ENCODE measurements at regions not wholly inside any gene's neighbourhood (a gene's known extent, or its start where the extent isn't known, plus 50 kb on each side); places are given as distances from the start of the nearest gene placed in this dataset.
A peak's percentile ranks its signal among the peaks of the same experiment; 100 is the strongest.
"Not testable (repeated sequence)": the region's sequence is repeated elsewhere in the genome, so short reads cannot be mapped to it uniquely, and the experiment has no call there.

DNA sequence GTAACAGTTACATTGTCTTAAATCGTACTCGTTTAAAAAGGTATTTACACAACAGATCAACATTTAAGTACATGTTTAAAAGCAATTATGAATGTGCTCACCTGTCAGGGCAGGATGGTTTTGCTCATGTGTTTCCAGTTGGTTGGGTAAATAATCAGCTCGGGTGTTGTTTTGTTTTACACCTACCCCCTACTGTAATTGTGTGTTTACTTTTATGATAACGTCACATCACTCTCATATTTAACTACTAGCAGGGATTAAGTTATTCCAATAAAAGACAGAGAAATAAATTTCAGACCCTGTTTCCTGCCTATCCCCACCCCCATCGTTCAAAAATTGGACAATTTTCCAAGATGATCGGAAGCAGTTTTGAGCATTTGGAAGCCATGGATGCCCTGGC, 390.2 kb downstream of the SEC14L1 start:
- DNase-seq (ENCODE audit: extremely low read depth in 1 of 2, low read depth in 1 of 2): no peak

DNA sequence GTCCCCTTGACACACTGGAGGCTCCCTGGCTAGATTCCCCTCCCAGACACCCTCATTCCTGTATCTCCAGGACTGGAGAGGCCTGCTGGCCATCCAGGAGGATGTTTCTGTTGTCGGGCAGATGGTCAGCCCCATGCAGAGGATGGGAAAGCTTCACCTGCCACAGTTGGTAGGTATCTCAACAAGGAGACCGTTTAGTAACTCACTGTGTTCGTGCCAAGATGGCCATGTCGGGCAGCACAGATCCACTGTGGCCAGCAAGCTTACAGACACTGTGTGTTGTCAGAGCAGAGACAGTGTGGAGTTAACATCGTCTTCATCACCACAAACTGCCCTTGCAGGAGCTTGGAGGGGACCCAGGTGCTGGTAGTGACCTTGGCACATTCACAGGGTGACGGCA, 390.9 kb downstream of the SEC14L1 start:
- no peak for DNase-seq (ENCODE audit: extremely low read depth in 1 of 2, low read depth in 1 of 2)

DNA sequence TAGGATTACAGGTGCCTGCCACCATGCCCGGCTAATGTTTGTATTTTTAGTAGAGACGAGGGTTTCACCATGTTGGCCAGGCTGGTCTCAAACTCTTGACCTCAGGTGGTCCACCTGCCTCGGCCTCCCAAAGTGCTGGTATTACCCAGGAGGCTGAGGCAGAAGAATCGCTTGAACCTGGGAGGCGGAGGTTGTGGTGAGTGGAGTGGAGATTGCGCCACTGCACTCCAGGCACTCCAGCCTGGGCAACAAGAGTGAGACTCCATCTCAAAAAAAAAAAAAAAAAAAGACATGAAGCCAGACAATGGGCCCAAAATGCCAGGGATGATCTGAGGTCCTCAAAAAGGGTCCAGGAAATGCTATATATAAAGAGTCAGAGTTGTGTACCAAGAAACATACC, 392.9 kb downstream of the SEC14L1 start:
- DNase-seq (ENCODE audit: extremely low read depth in 1 of 2, low read depth in 1 of 2): not testable (repeated sequence)

DNA sequence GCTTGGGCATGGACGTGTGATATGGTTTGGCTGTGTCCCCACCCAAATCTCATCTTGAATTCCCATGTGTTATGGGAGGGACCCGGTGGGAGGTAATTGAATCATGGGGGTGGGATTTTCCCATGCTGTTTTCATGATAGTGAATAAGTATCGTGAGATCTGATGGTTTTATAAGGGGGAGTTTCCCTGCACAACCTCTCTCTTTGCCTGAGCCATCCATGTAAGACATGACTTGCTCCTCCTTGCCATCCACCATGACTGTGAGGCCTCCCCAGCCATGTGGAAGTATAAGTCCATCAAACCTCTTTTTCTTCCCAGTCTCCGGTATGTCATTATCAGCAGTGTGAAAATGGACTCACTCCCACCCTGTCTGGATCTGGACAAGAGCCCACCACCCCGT, 393.4 kb downstream of the SEC14L1 start:
- DNase-seq (ENCODE audit: extremely low read depth in 1 of 2, low read depth in 1 of 2): no peak

DNA sequence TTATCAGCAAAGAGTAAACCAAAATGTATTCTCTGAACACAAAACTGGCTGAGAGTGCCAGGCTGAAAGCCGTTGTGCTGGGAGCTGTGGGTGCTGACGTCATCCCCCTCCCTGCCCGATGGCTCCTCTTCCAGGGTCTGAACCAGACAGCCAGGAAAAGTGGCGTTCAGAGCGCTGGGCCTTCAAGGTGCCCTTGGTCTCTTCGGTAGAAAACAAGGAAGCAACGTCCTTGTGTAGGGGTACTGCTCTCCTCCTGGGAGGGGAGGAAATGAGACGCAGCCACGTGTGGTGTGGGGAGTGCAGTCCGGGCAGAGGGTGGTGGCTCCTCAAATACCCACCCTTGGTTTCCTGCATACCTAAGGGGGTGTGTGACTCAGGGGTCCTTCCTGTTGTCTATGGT, 394.7 kb downstream of the SEC14L1 start:
- DNase-seq (ENCODE audit: extremely low read depth in 1 of 2, low read depth in 1 of 2): no peak

DNA sequence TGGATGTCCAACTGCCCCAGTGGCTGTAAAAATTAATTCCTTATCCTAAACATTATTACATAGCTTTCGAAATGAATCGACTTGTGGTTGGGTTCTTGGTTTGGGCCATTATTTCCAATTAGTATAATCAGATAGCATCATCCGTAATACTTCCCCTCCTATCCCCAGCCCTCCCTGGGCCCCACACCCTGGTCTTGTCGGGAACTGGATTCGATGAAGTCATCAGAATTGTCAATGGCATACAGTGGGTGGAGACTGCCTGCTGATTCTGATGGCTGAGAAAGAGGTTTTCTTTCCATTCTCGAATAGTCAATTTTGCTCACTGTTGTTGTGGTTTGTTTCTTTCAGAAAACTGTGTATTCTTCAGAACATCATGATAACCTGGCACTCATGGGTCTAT, 395.1 kb downstream of the SEC14L1 start:
- no peak for DNase-seq (ENCODE audit: extremely low read depth in 1 of 2, low read depth in 1 of 2)

DNA sequence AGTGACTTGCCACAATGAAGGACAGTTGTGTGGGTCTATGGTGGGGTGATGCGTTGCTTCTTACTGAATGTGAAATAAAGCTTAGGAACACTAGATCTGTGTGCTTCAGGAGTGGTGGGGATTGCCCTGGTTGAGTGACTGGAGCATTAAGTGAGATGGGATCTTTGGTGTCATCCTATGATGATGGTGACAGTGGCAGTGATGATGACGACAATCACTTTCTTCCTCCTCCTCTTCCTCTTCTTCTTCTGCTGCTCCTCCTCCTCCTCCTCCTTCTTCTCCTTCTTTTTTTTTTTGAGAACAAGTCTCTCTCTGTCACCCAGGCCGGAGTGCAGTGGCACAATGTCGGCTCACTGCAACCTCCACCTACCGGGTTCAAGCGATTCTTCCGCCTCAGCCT, 396.8 kb downstream of the SEC14L1 start:
- DNase-seq (ENCODE audit: extremely low read depth in 1 of 2, low read depth in 1 of 2): no peak

DNA sequence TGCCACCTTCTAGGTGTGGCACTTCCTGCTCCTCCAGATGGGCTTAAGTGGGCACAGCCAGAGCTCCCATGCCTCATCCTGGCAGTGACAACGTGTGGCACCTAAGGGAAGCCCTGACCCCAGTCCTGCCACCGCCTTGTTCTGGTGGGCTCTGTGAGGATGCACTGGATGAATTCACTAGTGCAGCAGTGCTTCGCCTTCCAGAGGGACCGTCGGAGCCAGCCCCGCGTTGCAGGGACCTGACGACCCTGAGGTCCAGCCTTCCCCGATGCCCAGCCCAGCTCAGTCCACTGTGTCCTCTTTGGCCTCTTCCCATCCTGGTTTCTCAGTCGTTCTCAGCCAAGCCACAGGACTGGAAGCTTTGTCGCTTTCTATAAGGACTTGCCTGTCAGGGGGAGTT, 399.8 kb downstream of the SEC14L1 start:
- DNase-seq (ENCODE audit: extremely low read depth in 1 of 2, low read depth in 1 of 2): no peak

DNA sequence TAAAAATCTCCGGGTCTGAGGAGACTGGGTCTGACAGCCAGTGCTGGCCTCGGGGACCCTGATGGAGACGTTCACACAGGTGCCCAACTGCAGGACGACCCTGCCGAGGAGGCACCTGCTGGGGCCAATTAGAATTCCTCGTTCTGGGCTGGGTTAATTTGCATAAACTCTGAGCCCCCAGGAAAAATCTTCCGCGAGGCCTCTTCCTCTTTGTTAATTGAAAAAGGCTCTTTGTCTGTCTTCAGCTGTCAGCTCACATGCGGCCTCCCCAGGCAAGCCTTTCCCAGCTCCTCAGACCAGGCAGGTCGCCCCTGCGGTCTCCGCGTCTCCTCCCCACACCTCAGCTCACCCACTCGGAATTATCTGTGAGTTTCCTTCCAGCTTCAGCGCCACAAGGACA, 400.2 kb downstream of the SEC14L1 start:
- DNase-seq (ENCODE audit: extremely low read depth in 1 of 2, low read depth in 1 of 2): no peak

DNA sequence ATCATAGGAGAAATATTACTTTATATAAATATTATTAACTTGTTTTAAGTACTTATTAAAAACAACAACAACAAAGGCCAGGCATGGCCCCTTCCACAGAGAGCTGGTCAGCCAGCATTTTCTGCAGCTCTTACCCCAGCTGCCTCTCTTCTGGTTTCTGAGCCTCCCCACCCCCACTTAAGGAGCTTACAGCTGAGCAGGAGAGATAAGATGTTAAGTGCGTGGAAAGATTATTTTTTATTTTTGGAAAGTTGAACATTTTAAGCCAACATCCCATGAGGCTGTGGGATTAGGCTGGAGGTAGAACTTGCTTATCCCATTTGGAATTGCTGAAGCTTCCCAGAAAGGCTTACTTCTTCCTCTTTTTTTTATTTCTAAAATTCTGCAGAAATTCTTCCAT, 401.2 kb downstream of the SEC14L1 start:
- DNase-seq (ENCODE audit: extremely low read depth in 1 of 2, low read depth in 1 of 2): no peak

DNA sequence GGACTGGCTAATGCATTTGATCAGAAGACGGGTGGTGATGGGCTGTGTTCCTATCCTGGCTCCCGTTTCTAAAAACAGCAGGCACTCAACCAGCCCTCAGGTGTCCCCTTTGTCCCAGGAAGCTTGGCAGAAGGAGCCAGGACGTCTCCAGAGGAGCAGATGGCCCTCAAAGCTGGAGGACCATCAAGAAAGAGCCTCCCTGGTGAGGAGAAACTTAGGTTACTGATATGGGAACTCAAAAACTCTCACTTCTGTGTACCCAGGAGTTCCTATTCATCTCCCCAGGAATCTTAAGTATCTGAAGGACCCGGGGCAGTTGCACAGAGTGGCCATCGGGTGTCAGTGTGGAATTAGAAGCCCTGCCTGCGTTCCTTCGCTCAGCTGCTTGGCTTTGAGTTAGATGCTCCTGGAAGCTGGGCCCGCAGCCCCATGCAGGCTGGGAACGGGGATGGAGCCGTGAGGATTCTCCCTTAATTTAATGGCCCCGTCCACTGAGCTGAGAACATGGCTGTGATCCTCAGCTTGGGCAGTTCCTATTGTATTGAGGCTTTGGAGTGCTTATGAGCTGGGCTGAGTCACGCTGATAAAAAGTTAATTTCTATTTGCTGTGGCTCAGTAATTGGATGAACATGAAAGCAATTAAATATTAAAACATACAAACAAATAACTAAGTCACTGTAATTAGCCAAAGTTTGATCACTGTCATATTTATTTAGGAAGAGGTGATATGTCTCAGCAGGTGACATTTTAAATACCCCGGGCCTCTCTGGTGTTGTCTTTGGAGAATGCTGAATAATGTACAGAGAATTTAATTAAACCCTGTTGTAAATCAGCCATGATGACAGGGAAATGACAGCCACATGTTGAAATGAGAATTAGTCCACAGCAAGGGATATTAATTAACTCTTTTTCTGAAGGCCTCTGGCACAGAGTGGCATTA, 402.1 kb downstream of the SEC14L1 start:
- DNase-seq (ENCODE audit: extremely low read depth in 1 of 2, low read depth in 1 of 2): peak in 1 of 2 donors; percentile 33

DNA sequence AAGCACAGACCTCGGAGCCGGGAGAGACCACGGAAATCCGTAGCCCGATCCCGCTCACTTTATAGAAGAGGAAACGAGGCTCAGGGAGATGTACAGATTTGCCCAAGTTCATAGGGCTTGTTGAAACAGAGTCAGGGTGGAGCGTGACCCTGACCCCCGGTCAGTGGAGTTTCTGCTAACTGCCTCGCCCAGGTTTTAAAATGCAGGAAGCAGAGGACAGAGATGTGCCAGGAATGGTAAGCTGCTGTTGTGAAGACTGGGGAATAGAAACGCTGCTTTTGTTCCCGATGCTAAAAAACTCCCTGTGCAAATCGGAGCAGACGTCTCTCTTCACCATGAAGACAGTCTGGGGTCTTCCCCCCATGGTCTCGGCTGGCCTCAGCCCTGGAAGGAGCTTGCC, 403.0 kb downstream of the SEC14L1 start:
- DNase-seq (ENCODE audit: extremely low read depth in 1 of 2, low read depth in 1 of 2): no peak

DNA sequence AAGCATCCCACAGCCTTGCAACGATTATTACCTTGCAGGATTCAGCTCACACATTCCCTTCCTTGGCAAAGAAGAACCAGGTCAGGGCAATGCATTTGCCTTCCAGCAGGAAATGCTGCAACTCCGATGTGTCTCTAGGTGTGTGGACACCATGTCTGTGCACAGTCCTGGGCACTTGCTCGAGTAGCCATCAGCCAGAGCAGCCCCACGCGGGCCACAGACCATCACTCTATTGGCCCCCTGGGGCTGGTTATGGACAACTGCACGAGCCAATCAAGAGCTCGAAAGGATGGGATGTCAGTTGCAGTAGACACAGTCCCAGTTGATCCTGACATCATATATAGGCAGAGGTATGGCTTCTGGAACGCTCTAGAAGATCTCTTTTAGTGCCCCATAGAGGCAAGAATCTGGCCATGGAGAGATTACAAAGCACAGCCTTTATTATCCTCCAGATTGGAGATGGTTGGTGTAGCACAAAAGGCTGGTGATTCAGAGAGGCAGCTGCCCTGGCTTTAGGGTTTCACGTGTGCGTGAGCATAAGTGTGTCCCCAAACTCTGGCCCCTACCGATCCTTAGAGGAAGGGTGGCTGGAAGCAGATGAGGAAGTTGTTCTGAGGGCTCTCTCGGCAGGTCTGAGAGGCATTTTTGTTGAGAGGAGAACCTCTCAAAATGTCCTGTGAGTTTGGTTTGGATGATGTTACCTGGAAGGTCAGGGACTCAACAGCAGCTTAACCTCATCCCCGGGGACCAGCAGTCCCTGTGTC, 403.8 kb downstream of the SEC14L1 start:
- DNase-seq (ENCODE audit: extremely low read depth in 1 of 2, low read depth in 1 of 2): no peak

DNA sequence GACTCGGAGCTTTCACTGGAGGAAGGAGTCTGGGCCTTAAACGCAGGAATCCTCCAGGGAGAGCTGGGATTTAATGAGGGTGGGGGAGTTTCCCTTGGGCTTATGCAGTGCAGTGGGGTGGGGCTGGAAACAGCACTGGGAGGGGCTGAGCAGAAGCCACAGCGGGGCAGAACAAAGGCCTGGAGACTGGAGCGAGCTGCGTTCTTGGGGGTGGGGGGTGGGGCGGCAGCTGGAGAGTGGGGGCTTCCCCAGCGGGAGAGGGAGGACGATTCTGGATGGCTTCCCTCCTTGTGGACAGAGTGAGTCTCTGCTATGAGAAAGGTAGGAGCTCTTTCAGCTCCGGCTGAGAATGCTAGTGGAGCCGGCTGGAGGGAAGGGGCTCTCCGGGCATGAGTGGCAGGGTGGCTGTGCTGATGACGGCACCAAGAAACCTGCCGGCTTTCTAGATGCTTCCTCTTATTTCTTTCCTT, 406.0 kb downstream of the SEC14L1 start:
- no peak for DNase-seq (ENCODE audit: extremely low read depth in 1 of 2, low read depth in 1 of 2)

DNA sequence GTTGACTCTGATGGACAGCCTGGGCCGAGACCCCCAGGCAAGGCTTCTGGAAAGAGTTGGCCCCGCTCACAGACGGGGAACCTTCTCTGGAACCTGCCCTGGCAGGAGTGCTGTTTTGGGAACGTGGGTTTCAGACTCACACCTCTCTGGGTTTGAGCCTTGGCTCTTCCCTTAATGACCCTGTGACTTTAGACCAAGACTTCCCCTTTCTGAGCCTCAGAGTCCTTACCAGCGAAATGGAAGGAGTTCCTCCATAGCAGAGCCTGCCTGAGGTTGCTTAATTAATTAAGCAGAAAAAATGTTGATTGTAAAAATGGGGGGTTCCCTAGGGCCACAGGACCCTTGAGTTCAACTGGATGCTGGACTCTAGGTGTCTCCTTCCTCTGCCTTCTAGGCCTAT, 408.2 kb downstream of the SEC14L1 start:
- no peak for DNase-seq (ENCODE audit: extremely low read depth in 1 of 2, low read depth in 1 of 2)

DNA sequence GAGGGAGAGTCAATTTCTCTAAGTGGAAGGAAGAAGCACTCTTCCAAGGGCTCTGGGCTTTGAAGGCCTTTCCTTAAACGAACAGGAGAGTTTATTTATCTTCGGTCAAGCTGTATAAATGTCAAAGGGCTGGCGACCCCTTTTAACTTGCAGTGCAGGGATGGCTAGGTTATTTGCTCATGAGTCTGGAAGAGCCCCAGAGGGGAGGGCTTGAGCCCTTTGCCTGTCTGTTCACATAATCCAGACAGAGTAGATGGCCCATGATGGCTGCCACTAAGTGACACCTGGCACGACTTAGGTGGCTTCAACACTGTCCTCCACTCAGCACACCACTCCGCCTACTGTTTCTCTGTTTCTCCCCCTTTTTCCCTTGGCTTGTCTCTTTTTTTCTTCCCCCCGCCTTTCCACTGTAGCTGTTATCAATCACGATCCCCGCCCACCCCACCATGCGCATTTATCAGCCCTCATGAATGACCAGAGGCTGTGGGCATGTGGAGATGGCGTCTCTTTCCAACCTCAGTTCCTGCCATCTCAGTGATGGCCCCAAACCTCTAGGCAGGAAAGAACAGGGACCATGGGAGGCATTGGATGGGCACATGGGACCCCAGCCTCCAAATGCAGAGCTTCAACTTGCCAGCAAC, 408.7 kb upstream of the TNRC6C start:
- DNase-seq (ENCODE audit: extremely low read depth in 1 of 2, low read depth in 1 of 2): no peak

DNA sequence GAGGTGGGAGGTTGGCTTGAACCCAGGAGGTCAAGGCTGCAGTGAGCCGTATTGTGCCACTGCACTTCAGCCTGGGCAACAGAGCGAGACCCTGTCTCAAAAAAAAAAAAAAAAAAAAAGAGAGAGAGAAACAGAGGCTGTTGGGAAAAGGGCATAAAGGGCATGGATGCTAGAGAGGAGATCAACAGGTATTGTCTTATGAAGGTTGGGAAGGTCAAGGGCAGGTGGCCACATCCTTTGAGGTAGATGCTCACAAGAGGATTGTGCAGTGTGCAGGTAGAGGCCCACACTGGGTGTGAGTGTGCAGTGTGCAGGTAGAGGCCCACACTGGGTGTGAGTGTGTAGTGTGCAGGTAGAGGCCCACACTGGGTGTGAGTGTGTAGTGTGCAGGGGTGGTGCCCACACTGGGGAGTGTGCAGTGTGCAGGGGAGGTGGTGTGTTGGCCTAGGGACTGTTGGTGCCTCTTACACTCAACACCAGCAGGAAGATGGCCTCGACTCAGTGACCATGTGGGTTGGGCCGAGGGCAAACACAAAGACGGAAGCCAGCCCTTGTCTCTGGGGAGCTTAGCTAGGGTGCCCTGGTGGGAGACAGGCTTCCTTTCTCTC, 404.9 kb upstream of the TNRC6C start:
- DNase-seq (ENCODE audit: extremely low read depth in 1 of 2, low read depth in 1 of 2): no peak

DNA sequence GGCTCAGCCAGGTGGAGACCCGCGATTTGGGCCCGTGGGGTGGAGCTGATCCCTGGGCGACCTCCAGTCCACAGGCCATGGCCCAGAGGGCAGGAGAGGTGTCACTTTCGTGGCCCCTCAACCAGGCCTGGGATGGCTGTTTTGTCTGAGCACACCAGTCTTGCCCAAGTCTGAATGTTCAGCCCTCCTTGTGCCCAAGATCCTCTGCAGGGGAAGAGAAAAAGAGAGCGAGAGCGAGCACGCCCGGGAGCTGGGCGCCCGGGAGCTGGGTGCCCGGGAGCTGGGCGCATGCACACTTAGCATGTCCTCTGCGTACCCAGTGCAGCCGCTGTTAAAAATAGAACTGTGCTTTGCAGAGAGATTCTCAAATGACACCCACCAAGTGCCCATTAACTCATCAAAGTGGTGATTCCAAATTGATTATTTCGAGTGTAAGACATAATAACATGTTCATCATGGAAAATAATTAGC, 403.3 kb upstream of the TNRC6C start:
- DNase-seq (ENCODE audit: extremely low read depth in 1 of 2, low read depth in 1 of 2): no peak

DNA sequence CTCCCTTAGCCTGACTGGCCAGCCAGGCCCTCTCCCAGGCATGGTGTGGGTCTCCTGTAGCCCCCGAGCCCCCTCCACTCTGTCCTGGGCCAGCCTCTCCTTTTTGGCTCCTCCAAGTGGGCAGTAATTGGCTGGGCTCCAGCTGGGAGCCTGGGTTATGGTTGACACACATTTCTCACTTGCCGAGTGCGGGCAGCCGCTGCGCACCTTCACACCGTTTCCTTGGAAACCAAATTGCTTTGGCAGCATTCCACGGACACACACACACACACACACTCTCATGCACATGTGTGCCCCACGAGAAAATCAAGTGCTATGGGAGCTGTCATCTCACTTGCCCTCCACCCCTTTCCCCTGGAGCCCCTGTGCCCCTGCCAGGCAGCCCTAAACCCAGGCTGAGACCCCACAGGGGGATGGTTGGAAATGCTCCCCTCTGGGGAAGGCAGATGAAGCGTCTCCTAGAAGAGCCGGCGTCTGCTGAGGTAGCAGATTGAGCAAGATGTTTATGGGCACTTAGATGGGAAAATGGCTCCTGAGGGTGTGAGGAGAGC, 402.7 kb upstream of the TNRC6C start:
- DNase-seq (ENCODE audit: extremely low read depth in 1 of 2, low read depth in 1 of 2): no peak

DNA sequence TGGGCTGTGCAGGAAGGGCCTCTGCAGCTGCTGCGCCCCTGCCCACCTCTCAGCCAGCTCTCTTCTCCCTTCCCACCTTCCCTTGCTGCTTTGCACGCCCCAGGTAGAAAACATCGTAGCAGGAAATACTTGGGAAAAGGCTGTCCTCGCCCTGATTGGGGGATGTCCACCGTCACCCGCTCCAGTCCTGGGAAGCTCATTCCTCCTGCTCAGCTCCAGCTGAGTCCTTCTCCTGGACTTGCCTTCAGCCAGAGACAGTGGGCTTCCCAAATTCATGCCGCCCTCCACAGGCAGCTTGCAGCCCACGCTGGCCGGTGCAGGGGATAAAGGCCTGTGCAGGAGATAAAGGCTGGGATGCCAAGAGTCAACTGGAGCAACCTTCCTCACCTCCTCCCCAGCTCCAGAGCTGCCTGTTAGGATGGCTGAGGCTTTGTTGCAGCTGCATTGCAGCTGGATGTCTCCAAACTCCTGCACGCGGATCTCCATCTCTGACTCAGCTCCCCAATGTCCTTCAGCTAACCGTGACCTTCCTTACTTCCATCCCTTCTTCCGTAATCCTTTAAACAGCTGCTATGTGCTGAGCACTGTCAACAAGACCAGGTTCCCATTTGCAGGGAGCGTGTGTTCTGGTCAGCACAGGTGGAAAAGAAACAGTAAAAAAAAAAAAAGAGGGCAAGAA, 402.0 kb upstream of the TNRC6C start:
- no peak for DNase-seq (ENCODE audit: extremely low read depth in 1 of 2, low read depth in 1 of 2)
